ENCODE measurements at regions not wholly inside any gene's neighbourhood (a gene's known extent, or its start where the extent isn't known, plus 50 kb on each side); places are given as distances from the start of the nearest gene placed in this dataset.

GRCh38 chr3:86180696-86181095 is 810.3 kb downstream of the VGLL3 start:
- Histone ChIP-seq H3K4me1 (no peaks in the 10 kb centered on the region), H3K4me3 (no peak overlapping the region), H3K36me3 (no peaks in the 10 kb centered on the region), H3K9me3 (no peaks in the 10 kb centered on the region), H3K27me3 (no peaks in the 10 kb centered on the region), H3K27ac (no peak overlapping the region)
- no peak for DNase-seq
- TF ChIP-seq CTCF (IDR thresholded peaks at IDR 0.05), result no peak
- no peak for TF ChIP-seq POLR2A (IDR thresholded peaks at IDR 0.05)

GRCh38 chr3:86178095-86178494 is 812.9 kb downstream of the VGLL3 start:
- TF ChIP-seq POLR2A (IDR thresholded peaks at IDR 0.05), result no peak
- no peak for TF ChIP-seq CTCF (IDR thresholded peaks at IDR 0.05)
- no peaks in the 10 kb centered on the region for H3K36me3 ChIP-seq
- DNase-seq, result no peak
- H3K4me3 ChIP-seq, result no peak overlapping the region
- no peaks in the 10 kb centered on the region for H3K4me1 ChIP-seq
- H3K27me3 ChIP-seq, result no peaks in the 10 kb centered on the region
- no peaks in the 10 kb centered on the region for H3K9me3 ChIP-seq
- no peak overlapping the region for H3K27ac ChIP-seq

GRCh38 chr3:86176445-86176784 is 814.5 kb downstream of the VGLL3 start:
- no peak overlapping the region for H3K4me3 ChIP-seq
- no peaks in the 10 kb centered on the region for H3K4me1 ChIP-seq
- no peaks in the 10 kb centered on the region for H3K27me3 ChIP-seq
- no peaks in the 10 kb centered on the region for H3K9me3 ChIP-seq
- no peak for DNase-seq
- TF ChIP-seq POLR2A (IDR thresholded peaks at IDR 0.05), result no peak
- no peak for TF ChIP-seq CTCF (IDR thresholded peaks at IDR 0.05)
- H3K27ac ChIP-seq, result no peak overlapping the region
- no peaks in the 10 kb centered on the region for H3K36me3 ChIP-seq

- Histone ChIP-seq H3K4me3 (no peak overlapping the region), H3K9me3 (no peaks in the 10 kb centered on the region), H3K27me3 (no peaks in the 10 kb centered on the region), H3K36me3 (no peaks in the 10 kb centered on the region), H3K27ac (no peak overlapping the region), H3K4me1 (no peaks in the 10 kb centered on the region)
- TF ChIP-seq POLR2A (IDR thresholded peaks at IDR 0.05), result no peak
- TF ChIP-seq CTCF (IDR thresholded peaks at IDR 0.05), result no peak
- no peak for DNase-seq
These were observed 815.1 kb downstream of the VGLL3 start for GRCh38 chr3:86175593-86176444.

- H3K4me3 ChIP-seq, result no peak overlapping the region
- TF ChIP-seq CTCF (IDR thresholded peaks at IDR 0.05) (no peak), POLR2A (IDR thresholded peaks at IDR 0.05) (no peak)
- H3K27ac ChIP-seq, result no peak overlapping the region
- H3K36me3 ChIP-seq, result no peaks in the 10 kb centered on the region
- no peaks in the 10 kb centered on the region for H3K4me1 ChIP-seq
- DNase-seq, result no peak
- H3K27me3 ChIP-seq, result no peaks in the 10 kb centered on the region
- H3K9me3 ChIP-seq, result no peaks in the 10 kb centered on the region
These were observed 815.9 kb downstream of the VGLL3 start for GRCh38 chr3:86175051-86175536.

Data from Peyer's patch (tissue), 4 donors.